ENCODE measurements at regions not wholly inside any gene's neighbourhood (a gene's known extent, or its start where the extent isn't known, plus 50 kb on each side); places are given as distances from the start of the nearest gene placed in this dataset.

- Histone ChIP-seq H3K36me3 (no peaks in the 10 kb centered on the region), H2AFZ (replicated peaks) (no peak overlapping the region), H3K4me3 (no peak overlapping the region), H3K27ac (no peak overlapping the region), H3K9ac (no peak overlapping the region), H3K27me3 (no peaks in the 10 kb centered on the region), H3F3A (ENCODE audit: low read depth) (no peaks in the 10 kb centered on the region), H3K9me3 (ENCODE audit: low read depth) (no peaks in the 10 kb centered on the region), H3K4me1 (peaks cover 5% of the 10 kb centered on the region), H3K79me2 (ENCODE audit: low read depth) (no peaks in the 10 kb centered on the region), H4K20me1 (ENCODE audit: low read depth) (no peaks in the 10 kb centered on the region), H3K4me2 (no peak overlapping the region)
- Mint-ChIP-seq H3K27me3 (ENCODE audit: insufficient read depth, low read depth) (no peaks in the 10 kb centered on the region), H3K4me3 (no peak overlapping the region), H3K9me3 (no peaks in the 10 kb centered on the region), H3K36me3 (no peaks in the 10 kb centered on the region), H3K4me1 (no peaks in the 10 kb centered on the region), H3K27ac (no peak overlapping the region)
- TF ChIP-seq CTCF (IDR thresholded peaks at IDR 0.05) (no peak), EZH2phosphoT487 (IDR thresholded peaks at IDR 0.05) (no peak), EZH2 (IDR thresholded peaks at IDR 0.05) (no peak)
- no peak for DNase-seq (ENCODE audit: low spot score)
These were observed 1414.6 kb upstream of the TENM4 start for GRCh38 chr11:80855426-80855825.

- Mint-ChIP-seq H3K27ac (no peak overlapping the region), H3K36me3 (no peaks in the 10 kb centered on the region), H3K9me3 (no peaks in the 10 kb centered on the region), H3K4me1 (no peaks in the 10 kb centered on the region), H3K27me3 (ENCODE audit: insufficient read depth, low read depth) (peaks cover 2% of the 10 kb centered on the region), H3K4me3 (no peak overlapping the region)
- Histone ChIP-seq H3K27me3 (no peaks in the 10 kb centered on the region), H4K20me1 (ENCODE audit: low read depth) (no peaks in the 10 kb centered on the region), H3K9ac (no peak overlapping the region), H3K27ac (no peak overlapping the region), H3K4me2 (no peak overlapping the region), H3K79me2 (ENCODE audit: low read depth) (no peaks in the 10 kb centered on the region), H3K4me1 (peaks cover 5% of the 10 kb centered on the region), H3K36me3 (no peaks in the 10 kb centered on the region), H3K9me3 (ENCODE audit: low read depth) (no peaks in the 10 kb centered on the region), H2AFZ (replicated peaks) (no peak overlapping the region), H3K4me3 (no peak overlapping the region), H3F3A (ENCODE audit: low read depth) (no peaks in the 10 kb centered on the region)
- no peak for DNase-seq (ENCODE audit: low spot score)
- TF ChIP-seq CTCF (IDR thresholded peaks at IDR 0.05) (no peak), EZH2phosphoT487 (IDR thresholded peaks at IDR 0.05) (no peak), EZH2 (IDR thresholded peaks at IDR 0.05) (no peak)
These were observed 1408.4 kb upstream of the TENM4 start for GRCh38 chr11:80849253-80849652.

DNA sequence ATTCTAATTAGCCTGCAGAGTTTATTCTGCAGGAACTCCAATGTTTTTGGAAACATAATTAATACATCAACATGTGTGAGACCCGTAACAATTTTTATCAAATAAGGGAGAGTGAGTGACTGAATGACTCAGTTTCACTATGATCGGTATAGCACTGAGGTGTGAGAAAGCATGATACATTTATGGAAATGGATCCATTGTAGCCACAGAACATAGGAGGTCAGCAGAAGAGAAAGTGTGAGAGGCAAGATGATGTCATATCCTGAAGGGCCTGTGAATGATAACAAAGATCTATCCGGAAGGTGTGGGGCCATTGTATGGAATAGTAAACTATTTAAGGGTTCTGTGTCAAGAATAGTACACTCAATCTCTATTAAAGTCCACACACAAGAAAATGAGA, 1406.1 kb upstream of the TENM4 start:
- Histone ChIP-seq H3K9me3 (ENCODE audit: low read depth) (no peaks in the 10 kb centered on the region), H3K9ac (no peak overlapping the region), H3K27ac (no peak overlapping the region), H3K36me3 (no peaks in the 10 kb centered on the region), H3K4me1 (no peaks in the 10 kb centered on the region), H3F3A (ENCODE audit: low read depth) (no peaks in the 10 kb centered on the region), H3K4me2 (no peak overlapping the region), H3K4me3 (no peak overlapping the region), H2AFZ (replicated peaks) (no peak overlapping the region), H3K27me3 (no peaks in the 10 kb centered on the region), H4K20me1 (ENCODE audit: low read depth) (no peaks in the 10 kb centered on the region), H3K79me2 (ENCODE audit: low read depth) (no peaks in the 10 kb centered on the region)
- no peak for TF ChIP-seq CTCF (IDR thresholded peaks at IDR 0.05)
- TF ChIP-seq EZH2phosphoT487 (IDR thresholded peaks at IDR 0.05) = no peak
- TF ChIP-seq EZH2 (IDR thresholded peaks at IDR 0.05) = no peak
- Mint-ChIP-seq H3K27me3 (ENCODE audit: insufficient read depth, low read depth) (peaks cover 2% of the 10 kb centered on the region), H3K27ac (no peak overlapping the region), H3K4me3 (no peak overlapping the region), H3K36me3 (no peaks in the 10 kb centered on the region), H3K4me1 (no peaks in the 10 kb centered on the region), H3K9me3 (no peaks in the 10 kb centered on the region)
- no peak for DNase-seq (ENCODE audit: low spot score)

GRCh38 chr11:80846442-80846841, 1405.6 kb upstream of the TENM4 start:
- H3K36me3 ChIP-seq = no peaks in the 10 kb centered on the region
- H3K79me2 ChIP-seq (ENCODE audit: low read depth) = no peaks in the 10 kb centered on the region
- no peaks in the 10 kb centered on the region for H3K9me3 Mint-ChIP-seq
- no peaks in the 10 kb centered on the region for H3K4me1 Mint-ChIP-seq
- no peak overlapping the region for H3K9ac ChIP-seq
- no peaks in the 10 kb centered on the region for H3F3A ChIP-seq (ENCODE audit: low read depth)
- H3K27ac ChIP-seq = no peak overlapping the region
- H3K27me3 Mint-ChIP-seq (ENCODE audit: insufficient read depth, low read depth) = peaks cover 2% of the 10 kb centered on the region
- H3K36me3 Mint-ChIP-seq = no peaks in the 10 kb centered on the region
- no peak overlapping the region for H3K4me2 ChIP-seq
- H3K4me1 ChIP-seq = no peaks in the 10 kb centered on the region
- DNase-seq (ENCODE audit: low spot score) = peak; percentile 7
- no peak overlapping the region for H2AFZ ChIP-seq (replicated peaks)
- H3K27me3 ChIP-seq = no peaks in the 10 kb centered on the region
- no peak for TF ChIP-seq CTCF (IDR thresholded peaks at IDR 0.05)
- TF ChIP-seq EZH2phosphoT487 (IDR thresholded peaks at IDR 0.05) = no peak
- TF ChIP-seq EZH2 (IDR thresholded peaks at IDR 0.05) = no peak
- no peak overlapping the region for H3K4me3 ChIP-seq
- H4K20me1 ChIP-seq (ENCODE audit: low read depth) = no peaks in the 10 kb centered on the region
- H3K27ac Mint-ChIP-seq = no peak overlapping the region
- no peak overlapping the region for H3K4me3 Mint-ChIP-seq
- H3K9me3 ChIP-seq (ENCODE audit: low read depth) = no peaks in the 10 kb centered on the region

All from neural progenitor cell (in vitro differentiated cells).